Mucosa of descending colon (tissue), 3 donors: ENCODE measurements at regions not wholly inside any gene's neighbourhood (a gene's known extent, or its start where the extent isn't known, plus 50 kb on each side); places are given as distances from the start of the nearest gene placed in this dataset.

Source experiments
- ATAC-seq: fragments of 200-7000 bp; cut with Tn5 transposase; one replicate; pipeline ENCODE4 v1.9.1; 2020; ENCODE audit warnings: mild to moderate bottlenecking, moderate library complexity
- DNase-seq, 3 donors: peaks; one replicate each; pipeline ENCODE4 v3.0.0-alpha.2; 2020
- H3K36me3 ChIP-seq: fragments of 200-600 bp; one replicate; pipeline ENCODE4 v1.8.0; 2021; ENCODE audit warnings: low read depth, mild to moderate bottlenecking
- H3K4me1 ChIP-seq: fragments of 200-600 bp; one replicate; pipeline ENCODE4 v1.8.0; 2021; ENCODE audit warnings: low read depth, mild to moderate bottlenecking
- H3K4me3 ChIP-seq: fragments of 200-600 bp; one replicate; pipeline ENCODE4 v1.8.0; 2021; ENCODE audit warnings: mild to moderate bottlenecking
- H3K9me3 ChIP-seq: fragments of 200-600 bp; one replicate; pipeline ENCODE4 v1.8.0; 2021; ENCODE audit warnings: mild to moderate bottlenecking
- intact Hi-C, 2 donors: fragments of 100-400 bp; cut with DNase I in 1 of 2; cut with micrococcal nuclease in 1 of 2; formaldehyde crosslinking; loops; one replicate each; pipeline versions ENCODE4 v1.11.0 to v1.11.1; 2022; cut with DNase I, micrococcal nuclease
- TF ChIP-seq, protein P1 (sequence below): fragments of 200-600 bp; IDR thresholded peaks from one replicate; pipeline ENCODE4 v1.8.0; 2022; ENCODE audit warnings: antibody characterized with exemption, mild to moderate bottlenecking
- donor health status: DM: no; HTN: no; CAD: no; lungs with moderate emphysema.
- donor health status: DM: no; HTN: no; CAD: no.
- donor health status: DM: no; HTN: yes; CAD: no.

GRCh38 chr15:62961134-62961533 lies 81.4 kb upstream of the TPM1 start:
- intact Hi-C loops: no loop called here
- TF ChIP-seq, protein P1, sequence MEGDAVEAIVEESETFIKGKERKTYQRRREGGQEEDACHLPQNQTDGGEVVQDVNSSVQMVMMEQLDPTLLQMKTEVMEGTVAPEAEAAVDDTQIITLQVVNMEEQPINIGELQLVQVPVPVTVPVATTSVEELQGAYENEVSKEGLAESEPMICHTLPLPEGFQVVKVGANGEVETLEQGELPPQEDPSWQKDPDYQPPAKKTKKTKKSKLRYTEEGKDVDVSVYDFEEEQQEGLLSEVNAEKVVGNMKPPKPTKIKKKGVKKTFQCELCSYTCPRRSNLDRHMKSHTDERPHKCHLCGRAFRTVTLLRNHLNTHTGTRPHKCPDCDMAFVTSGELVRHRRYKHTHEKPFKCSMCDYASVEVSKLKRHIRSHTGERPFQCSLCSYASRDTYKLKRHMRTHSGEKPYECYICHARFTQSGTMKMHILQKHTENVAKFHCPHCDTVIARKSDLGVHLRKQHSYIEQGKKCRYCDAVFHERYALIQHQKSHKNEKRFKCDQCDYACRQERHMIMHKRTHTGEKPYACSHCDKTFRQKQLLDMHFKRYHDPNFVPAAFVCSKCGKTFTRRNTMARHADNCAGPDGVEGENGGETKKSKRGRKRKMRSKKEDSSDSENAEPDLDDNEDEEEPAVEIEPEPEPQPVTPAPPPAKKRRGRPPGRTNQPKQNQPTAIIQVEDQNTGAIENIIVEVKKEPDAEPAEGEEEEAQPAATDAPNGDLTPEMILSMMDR: no peak
- no peaks in the 10 kb centered on the region for H3K9me3 ChIP-seq
- ATAC-seq (no peak), DNase-seq (no peak)
- H3K4me1 ChIP-seq: no peaks in the 10 kb centered on the region
- H3K4me3 ChIP-seq: no peak overlapping the region
- H3K36me3 ChIP-seq: no peaks in the 10 kb centered on the region

DNA sequence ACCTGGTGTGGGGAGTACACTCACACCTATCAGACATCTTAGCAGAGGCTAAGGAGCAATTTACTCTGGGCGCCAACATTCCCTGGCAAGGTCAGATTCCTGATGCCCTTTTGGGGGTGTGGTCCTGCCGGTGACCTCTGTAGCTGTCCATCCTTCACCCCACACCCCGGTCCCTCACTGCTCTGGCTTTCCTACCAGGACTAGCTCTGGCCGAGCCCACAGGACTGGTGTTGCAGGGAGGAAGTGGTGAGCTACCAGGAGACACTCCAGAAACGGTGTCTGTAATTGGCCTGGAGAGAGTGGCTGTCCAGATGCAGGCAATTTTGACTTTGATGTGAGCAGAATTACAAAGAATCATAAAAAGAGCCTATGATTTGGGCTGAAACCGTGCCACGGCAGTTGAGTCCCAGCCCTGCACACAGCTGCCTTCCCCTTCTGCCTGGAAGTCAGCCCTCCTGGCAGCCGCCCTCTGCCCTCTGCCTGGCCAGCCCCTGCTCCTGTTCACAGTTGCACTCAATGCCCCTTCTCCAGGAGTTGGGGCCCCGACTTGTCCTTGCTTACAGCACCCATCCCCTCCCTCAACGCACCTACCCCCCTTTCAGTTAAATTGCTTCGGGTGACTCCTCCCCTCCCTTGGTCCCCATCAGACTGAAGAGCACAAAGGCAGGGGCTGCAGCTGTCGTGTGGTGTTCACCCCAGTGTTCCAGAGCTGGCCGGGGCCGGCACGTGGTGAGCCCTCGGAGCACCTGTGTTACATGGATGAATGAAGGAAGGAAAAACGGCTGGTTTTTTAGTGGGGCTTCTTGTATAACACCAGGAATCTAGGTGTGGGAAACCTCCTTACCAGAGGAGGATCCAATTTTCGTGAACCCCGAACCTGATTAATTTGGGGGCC lies 80.2 kb upstream of the TPM1 start:
- no peaks in the 10 kb centered on the region for H3K9me3 ChIP-seq
- H3K36me3 ChIP-seq: no peaks in the 10 kb centered on the region
- H3K4me1 ChIP-seq: no peaks in the 10 kb centered on the region
- ATAC-seq (no peak), DNase-seq (no peak)
- intact Hi-C loops: no loop called here
- TF ChIP-seq, protein P1: no peak
- H3K4me3 ChIP-seq: no peak overlapping the region

GRCh38 chr15:62964251-62964650 lies 78.3 kb upstream of the TPM1 start:
- intact Hi-C loops: no loop called here
- H3K4me3 ChIP-seq: no peak overlapping the region
- no peaks in the 10 kb centered on the region for H3K9me3 ChIP-seq
- ATAC-seq (no peak), DNase-seq (no peak)
- H3K36me3 ChIP-seq: no peaks in the 10 kb centered on the region
- TF ChIP-seq, protein P1: no peak
- H3K4me1 ChIP-seq: no peaks in the 10 kb centered on the region

DNA sequence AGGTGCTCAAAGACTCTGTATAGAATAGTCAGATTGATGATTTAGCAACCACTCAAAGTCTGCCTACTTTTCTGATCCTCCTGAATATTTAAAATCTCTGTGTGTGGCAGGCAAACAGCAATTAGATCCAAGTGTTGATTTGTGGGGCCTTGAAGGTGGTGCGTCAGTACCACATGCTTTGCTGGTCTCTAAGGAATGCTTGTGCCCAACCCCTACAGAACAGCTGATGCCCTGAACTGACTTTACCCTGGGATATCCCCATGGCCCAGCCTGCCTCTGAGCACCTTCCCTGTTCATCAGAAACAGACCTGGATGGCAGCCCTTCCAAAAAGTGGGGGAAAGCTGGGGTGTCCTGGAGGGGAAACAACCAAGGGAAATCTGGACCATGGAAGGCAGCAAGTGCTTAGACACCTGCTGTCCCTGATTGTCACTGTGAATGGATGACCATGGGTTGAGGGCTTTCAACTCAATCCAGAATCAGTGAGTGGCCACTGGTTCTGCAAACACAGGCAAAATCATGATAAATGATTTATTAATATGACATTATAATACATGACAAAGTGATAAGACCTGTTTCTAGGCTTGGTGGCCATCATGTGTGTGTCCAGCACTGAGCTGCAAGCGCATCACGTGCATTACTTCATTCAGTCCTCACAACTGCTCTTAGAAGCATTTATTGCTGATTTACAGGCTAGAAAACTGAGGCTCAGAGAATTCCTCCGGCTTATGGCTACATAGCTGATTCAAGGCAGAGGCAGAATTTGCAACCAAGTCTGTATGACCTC lies 76.1 kb upstream of the TPM1 start:
- TF ChIP-seq, protein P1: no peak
- Histone ChIP-seq H3K4me1 (no peaks in the 10 kb centered on the region), H3K36me3 (no peaks in the 10 kb centered on the region), H3K4me3 (no peak overlapping the region), H3K9me3 (no peaks in the 10 kb centered on the region)
- intact Hi-C loops: no loop called here
- DNase-seq: no peak
- no peak for ATAC-seq

DNA sequence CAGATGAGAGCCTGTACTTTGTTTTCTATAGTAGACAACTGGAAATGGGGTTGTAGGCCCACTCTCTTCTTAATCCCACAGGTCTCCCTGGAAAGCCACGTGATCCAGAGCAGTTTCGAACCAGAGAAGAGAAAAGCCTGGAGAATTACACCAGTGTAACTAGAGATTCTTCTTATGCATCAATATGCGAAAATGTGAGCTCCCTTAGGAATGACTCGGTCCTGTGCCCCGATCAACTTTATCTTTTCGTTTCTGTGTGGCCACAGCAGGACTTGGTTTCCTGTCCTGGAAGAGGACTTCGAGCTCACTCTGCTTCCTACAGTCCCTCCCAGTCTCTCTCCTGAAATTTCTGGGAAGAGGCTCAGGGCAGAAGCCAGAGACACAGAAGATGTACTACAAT lies 73.8 kb upstream of the TPM1 start:
- Histone ChIP-seq H3K36me3 (no peaks in the 10 kb centered on the region), H3K4me1 (no peaks in the 10 kb centered on the region), H3K4me3 (no peak overlapping the region), H3K9me3 (no peaks in the 10 kb centered on the region)
- intact Hi-C loops: no loop called here
- ATAC-seq (no peak), DNase-seq (no peak)
- TF ChIP-seq, protein P1: no peak
